A673 (cell line): ENCODE measurements at regions not wholly inside any gene's neighbourhood (a gene's known extent, or its start where the extent isn't known, plus 50 kb on each side); places are given as distances from the start of the nearest gene placed in this dataset.

Experiments
- CTCF ChIP-seq: fragments of 300-800, 200-600 bp; sonication (generic); conservative IDR thresholded peaks from 2 replicates; pipeline ENCODE4 v1.5.1; 2017; ENCODE audit warnings: low read depth, mild to moderate bottlenecking, antibody characterized with exemption, low read length, moderate library complexity, mixed read lengths
- EZH2 ChIP-seq: fragments of 200-600 bp; sonication (generic); IDR thresholded peaks from 2 replicates; pipeline ENCODE4 v1.6.1; 2017; ENCODE audit warnings: borderline replicate concordance, low read depth, mild to moderate bottlenecking, mixed read lengths, antibody characterized with exemption, low read length; ENCODE audit not compliant: poor library complexity, severe bottlenecking

- TF ChIP-seq CTCF, result no peak
- no peak for TF ChIP-seq EZH2
These were observed 105.5 kb upstream of the ACO1 start for GRCh38 chr9:32278991-32279390.
